HFF-Myc (cell line): ENCODE measurements at regions not wholly inside any gene's neighbourhood (a gene's known extent, or its start where the extent isn't known, plus 50 kb on each side); places are given as distances from the start of the nearest gene placed in this dataset.

ENCODE experiments used
- DNase-seq: peaks from one replicate; pipeline ENCODE4 v3.0.0-alpha.2; 2011; ENCODE audit warnings: low read depth; ENCODE audit errors: extremely low read depth
- H3K4me3 ChIP-seq: replicated peaks from 2 replicates; pipeline ENCODE4 v1.5.1; 2011; ENCODE audit warnings: low read depth, mild to moderate bottlenecking, control low read depth, low read length
- CTCF ChIP-seq: IDR thresholded peaks from 2 replicates; pipeline ENCODE4 v1.5.1; 2012; ENCODE audit warnings: mild to moderate bottlenecking, low read depth, low read length, control low read depth; ENCODE audit errors: missing control alignments

- DNase-seq: no peak
- no peak overlapping the region for H3K4me3 ChIP-seq
- no peak for TF ChIP-seq CTCF
Observed at GRCh38 chr2:183607995-183608394, 483.8 kb downstream of the NUP35 start.

- no peak for TF ChIP-seq CTCF
- DNase-seq: no peak
Observed at GRCh38 chr2:183608747-183609146, 484.5 kb downstream of the NUP35 start.

GRCh38 chr2:183610724-183611123 is 486.5 kb downstream of the NUP35 start:
- no peak for TF ChIP-seq CTCF
- DNase-seq: no peak
- H3K4me3 ChIP-seq: no peak overlapping the region

More at GRCh38 chr2:183608747-183609146, 484.5 kb downstream of the NUP35 start:
- H3K4me3 ChIP-seq: no peak overlapping the region

GRCh38 chr2:183614799-183615435 is 490.7 kb downstream of the NUP35 start:
- no peak for TF ChIP-seq CTCF
- H3K4me3 ChIP-seq: no peak overlapping the region
- no peak for DNase-seq

GRCh38 chr2:183623227-183623626 is 499.0 kb downstream of the NUP35 start:
- H3K4me3 ChIP-seq: no peak overlapping the region
- no peak for TF ChIP-seq CTCF
- DNase-seq: no peak

- no peak overlapping the region for H3K4me3 ChIP-seq
- no peak for TF ChIP-seq CTCF
- no peak for DNase-seq
Observed at GRCh38 chr2:183630964-183631363, 506.7 kb downstream of the NUP35 start.

GRCh38 chr2:183656121-183656520 is 531.9 kb downstream of the NUP35 start:
- H3K4me3 ChIP-seq: no peak overlapping the region
- no peak for DNase-seq
- TF ChIP-seq CTCF: no peak
